ENCODE measurements at regions not wholly inside any gene's neighbourhood (a gene's known extent, or its start where the extent isn't known, plus 50 kb on each side); places are given as distances from the start of the nearest gene placed in this dataset.

GRCh38 chr3:14279626-14280061 lies 101.0 kb downstream of the LSM3 start:
- Mint-ChIP-seq H3K4me3 (no peak overlapping the region), H3K9me3 (no peaks in the 10 kb centered on the region), H3K36me3 (no peaks in the 10 kb centered on the region), H3K27me3 (peaks cover 3% of the 10 kb centered on the region), H3K27ac (no peak overlapping the region), H3K4me1 (ENCODE audit: unreplicated experiment) (peaks cover 14% of the 10 kb centered on the region)
- TF ChIP-seq CTCF (conservative IDR thresholded peaks at IDR 0.05), result no peak
- DNase-seq (ENCODE audit: extremely low spot score, unreplicated experiment), result no peak

DNA sequence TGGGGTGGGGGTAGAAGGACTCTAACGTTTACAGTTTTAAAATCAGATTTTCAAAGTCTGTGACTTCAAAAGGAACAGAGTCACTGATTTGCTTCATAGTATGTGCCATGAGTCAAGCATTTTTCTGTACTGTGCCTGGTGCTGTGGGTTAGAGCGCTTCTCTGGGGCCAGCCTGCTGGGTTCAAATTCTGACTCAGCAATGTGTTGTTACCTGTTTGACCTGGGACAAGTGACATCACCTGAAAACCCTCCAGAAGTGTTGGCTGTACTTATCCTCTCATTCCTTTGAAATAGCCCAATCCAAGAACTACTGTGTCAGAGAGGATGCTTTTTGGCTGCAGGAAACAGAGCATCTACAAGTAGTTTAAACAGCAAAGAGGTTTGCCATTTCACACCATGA lies 101.7 kb downstream of the LSM3 start:
- H3K9me3 Mint-ChIP-seq, result no peaks in the 10 kb centered on the region
- H3K4me3 Mint-ChIP-seq, result no peak overlapping the region
- no peak overlapping the region for H3K27ac Mint-ChIP-seq
- peaks cover 21% of the 10 kb centered on the region for H3K4me1 Mint-ChIP-seq (ENCODE audit: unreplicated experiment)
- no peaks in the 10 kb centered on the region for H3K36me3 Mint-ChIP-seq
- no peak for TF ChIP-seq CTCF (conservative IDR thresholded peaks at IDR 0.05)
- DNase-seq (ENCODE audit: extremely low spot score, unreplicated experiment), result no peak
- peaks cover 3% of the 10 kb centered on the region for H3K27me3 Mint-ChIP-seq

GRCh38 chr3:14281053-14281452 lies 102.4 kb downstream of the LSM3 start:
- no peaks in the 10 kb centered on the region for H3K36me3 Mint-ChIP-seq
- H3K27me3 Mint-ChIP-seq, result peaks cover 3% of the 10 kb centered on the region
- no peak overlapping the region for H3K27ac Mint-ChIP-seq
- DNase-seq (ENCODE audit: extremely low spot score, unreplicated experiment), result no peak
- TF ChIP-seq CTCF (conservative IDR thresholded peaks at IDR 0.05), result no peak
- no peaks in the 10 kb centered on the region for H3K9me3 Mint-ChIP-seq
- peaks cover 25% of the 10 kb centered on the region for H3K4me1 Mint-ChIP-seq (ENCODE audit: unreplicated experiment)
- no peak overlapping the region for H3K4me3 Mint-ChIP-seq

DNA sequence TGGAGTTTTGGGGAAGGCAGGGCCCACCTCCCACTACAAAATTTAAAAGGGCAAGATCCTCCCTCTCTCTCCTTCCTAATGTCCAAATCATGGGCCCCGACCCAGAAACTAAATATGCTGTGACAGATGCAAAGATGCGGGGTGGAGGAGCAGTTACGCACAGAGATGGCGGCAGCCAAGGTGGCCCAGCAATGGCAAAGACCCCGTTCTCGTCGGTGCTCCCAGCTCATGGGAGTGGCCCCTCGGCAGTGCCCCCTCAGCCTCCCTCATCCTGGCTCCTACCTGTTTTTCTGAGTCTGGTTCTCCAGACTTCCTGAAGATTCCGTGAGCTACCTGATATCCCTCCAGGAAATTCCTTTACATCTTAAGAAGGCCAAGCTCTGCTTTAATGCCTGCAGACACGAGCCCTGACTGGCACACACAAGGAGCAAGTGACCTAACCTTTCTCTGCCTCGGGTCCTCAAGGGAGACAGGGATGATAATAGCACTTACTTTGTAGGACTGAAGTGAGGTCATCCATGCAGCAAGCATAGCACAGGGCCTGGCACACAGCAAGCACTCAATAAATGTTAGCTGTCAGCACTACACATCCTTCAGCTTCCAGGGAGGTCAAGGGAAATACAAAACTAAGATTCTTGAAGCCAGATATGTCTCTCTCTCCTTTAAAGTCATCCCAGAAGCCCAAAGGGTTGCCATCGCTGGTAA lies 103.5 kb downstream of the LSM3 start:
- H3K27ac Mint-ChIP-seq, result no peak overlapping the region

DNA sequence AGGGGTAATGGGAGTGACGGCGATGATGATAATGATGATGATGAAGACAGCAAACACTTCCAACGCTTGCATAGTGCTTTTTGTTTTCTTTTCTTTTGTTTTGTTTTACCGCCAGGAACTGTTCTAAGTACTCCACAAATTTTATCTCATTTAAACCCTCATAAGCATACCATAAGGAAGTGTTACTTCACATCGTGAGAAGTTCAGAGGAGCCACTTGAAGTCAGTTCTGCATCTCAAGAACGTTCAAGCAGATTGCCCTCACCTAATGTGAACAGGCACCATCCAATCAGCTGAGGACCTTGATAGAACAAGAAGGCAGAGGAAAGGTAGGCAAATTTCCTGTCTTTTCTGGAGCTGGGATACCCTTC lies 104.1 kb downstream of the LSM3 start:
- DNase-seq (ENCODE audit: extremely low spot score, unreplicated experiment), result no peak
- Mint-ChIP-seq H3K4me1 (ENCODE audit: unreplicated experiment) (peaks cover 30% of the 10 kb centered on the region), H3K27ac (no peak overlapping the region), H3K27me3 (peaks cover 3% of the 10 kb centered on the region), H3K9me3 (no peaks in the 10 kb centered on the region), H3K4me3 (no peak overlapping the region), H3K36me3 (no peaks in the 10 kb centered on the region)
- TF ChIP-seq CTCF (conservative IDR thresholded peaks at IDR 0.05), result no peak

More for the DNA sequence above, 103.5 kb downstream of the LSM3 start:
- H3K4me3 Mint-ChIP-seq, result no peak overlapping the region
- TF ChIP-seq CTCF (conservative IDR thresholded peaks at IDR 0.05), result no peak
- peaks cover 3% of the 10 kb centered on the region for H3K27me3 Mint-ChIP-seq
- H3K4me1 Mint-ChIP-seq (ENCODE audit: unreplicated experiment), result peaks cover 30% of the 10 kb centered on the region
- H3K9me3 Mint-ChIP-seq, result no peaks in the 10 kb centered on the region
- DNase-seq (ENCODE audit: extremely low spot score, unreplicated experiment), result no peak
- H3K36me3 Mint-ChIP-seq, result no peaks in the 10 kb centered on the region

Data from type B pancreatic cell (in vitro differentiated cells).